ENCODE measurements at regions not wholly inside any gene's neighbourhood (a gene's known extent, or its start where the extent isn't known, plus 50 kb on each side); places are given as distances from the start of the nearest gene placed in this dataset.

DNA sequence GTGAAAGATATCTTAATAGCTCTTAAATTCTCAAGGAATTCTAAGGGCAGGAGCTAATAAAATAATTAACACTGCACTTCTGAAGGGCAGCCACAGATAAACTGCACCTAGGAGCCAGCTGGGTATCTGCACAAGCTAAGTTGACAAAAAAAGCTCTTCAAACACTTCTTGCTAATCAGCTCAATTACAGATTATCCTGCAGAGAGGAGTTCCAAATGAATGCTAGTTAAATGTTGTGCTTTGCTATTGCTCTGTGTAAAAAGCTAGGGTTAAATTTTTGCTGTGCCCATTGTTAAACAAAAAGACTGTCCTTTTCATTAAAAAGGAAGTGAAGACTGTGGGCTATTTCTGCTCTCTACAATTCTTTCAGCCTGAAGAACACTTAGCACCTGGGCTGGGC is 158.5 kb upstream of the SHISA6 start:
- DNase-seq (ENCODE audit: low read depth in 4 of 4, low spot score in 2 of 4): no peak

DNA sequence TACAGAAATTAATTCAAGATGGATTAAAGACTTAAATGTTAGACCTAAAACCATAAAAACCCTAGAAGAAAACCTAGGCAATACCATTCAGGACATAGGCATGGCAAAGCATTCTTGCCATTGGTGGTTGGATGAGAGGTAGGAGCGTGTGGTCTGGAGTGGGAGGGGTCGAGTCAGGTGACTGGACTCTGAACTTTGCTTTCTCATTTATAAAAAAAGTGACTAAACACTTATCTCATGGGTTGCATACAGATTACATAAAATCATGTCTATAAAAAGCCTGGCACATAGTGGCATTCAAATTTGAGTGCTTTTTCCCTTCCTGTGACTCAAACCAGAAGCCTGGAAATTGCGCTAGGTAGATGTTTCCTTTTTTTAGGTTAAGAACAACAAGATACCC is 159.7 kb upstream of the SHISA6 start:
- DNase-seq (ENCODE audit: low read depth in 4 of 4, low spot score in 2 of 4): no peak

DNA sequence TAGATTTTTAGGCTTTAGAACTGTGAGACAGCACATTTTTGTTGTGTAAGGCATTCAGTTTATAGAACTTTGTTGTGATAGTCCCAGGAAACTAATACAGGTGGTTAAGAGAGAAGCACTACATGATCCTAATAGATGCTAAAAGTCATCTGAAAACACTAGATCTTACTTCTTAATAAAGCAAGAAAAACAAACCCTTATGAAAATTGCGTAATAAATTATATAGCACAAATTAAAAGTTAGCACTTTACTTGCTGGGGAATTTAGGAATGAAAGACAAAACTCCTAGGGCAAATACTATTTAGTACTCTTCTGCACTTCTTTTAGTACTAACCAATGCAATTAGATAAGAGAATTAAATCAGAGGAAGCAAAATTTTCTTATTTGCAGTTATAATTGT is 163.3 kb upstream of the SHISA6 start:
- no peak for DNase-seq (ENCODE audit: low read depth in 4 of 4, low spot score in 2 of 4)

DNA sequence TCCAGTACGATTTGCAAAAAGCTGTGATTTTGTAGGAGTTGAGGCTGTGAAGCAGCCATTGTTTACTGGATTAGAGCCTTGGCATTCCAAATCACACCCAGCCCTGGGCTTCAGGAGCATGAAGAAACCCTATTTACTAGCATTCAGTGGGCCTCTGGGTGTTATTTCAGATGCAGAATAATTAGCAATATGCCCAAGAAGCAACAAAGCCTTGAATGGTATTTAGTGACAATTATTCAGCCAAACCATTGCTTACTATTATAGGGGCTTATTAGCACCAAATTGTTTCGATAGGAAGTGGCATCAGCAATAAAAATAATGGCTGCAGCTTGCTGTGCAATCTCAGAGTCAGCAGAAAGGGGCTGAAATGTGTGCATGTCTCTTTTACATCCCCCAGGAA is 166.6 kb upstream of the SHISA6 start:
- DNase-seq (ENCODE audit: low read depth in 4 of 4, low spot score in 2 of 4): no peak

DNA sequence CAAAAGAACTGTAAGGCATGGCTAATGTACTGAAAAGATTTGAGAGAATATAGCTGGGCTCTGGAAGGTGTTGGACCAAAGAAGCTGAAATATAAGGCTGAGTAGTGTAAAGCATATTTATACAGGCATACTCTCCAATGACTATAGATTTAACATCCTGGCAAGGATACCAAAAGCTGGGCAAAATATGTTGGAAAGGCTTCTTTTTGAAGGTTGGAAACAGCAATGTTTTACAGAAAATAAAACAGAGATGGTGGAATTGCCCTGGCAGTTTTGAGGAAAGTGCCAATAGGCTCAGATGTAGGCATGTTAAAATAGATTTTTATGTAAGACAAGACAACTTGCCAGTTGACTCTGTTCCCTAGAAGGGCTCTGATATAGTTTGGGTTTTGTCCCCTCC is 184.1 kb upstream of the SHISA6 start:
- DNase-seq (ENCODE audit: low read depth in 4 of 4, low spot score in 2 of 4): no peak

DNA sequence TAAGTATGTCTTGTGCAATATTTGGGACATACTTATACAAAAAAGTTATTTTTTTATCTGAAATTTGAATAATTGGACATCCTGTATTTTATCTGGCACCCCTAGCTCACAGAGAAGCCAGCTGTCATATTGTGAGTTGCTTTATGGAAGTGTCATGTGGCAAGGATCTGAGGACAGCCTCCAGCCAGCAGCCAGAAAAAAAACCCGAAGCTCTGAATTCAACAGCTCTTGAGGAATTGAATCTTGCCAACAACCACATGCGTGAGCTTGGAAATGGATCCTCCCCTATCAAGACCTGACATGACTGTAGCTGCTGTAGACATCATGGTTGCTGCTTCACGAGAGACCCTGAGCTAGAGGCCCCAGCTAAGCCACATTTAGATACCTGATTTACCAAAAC is 187.2 kb upstream of the SHISA6 start:
- DNase-seq (ENCODE audit: low read depth in 4 of 4, low spot score in 2 of 4): no peak

DNA sequence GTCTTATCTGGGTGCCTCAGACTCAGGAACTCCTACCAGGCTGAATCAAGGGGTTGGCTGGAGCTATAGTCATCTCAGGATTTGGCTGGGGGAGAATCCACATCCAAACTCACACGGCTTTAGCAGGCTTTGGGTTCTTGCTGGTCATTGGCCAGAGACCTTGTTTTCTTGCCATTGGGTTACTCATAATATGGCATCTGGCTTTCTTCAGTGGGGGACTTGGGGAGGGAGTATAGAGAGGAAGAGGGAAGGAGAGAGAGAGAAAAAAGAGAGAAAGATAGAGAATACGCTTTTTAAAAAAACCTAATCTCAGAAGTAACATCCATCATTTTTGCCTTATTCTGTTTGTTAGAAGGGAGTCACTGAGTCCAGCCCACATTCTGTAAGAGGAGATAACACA is 191.5 kb upstream of the SHISA6 start:
- no peak for DNase-seq (ENCODE audit: low read depth in 4 of 4, low spot score in 2 of 4)

DNA sequence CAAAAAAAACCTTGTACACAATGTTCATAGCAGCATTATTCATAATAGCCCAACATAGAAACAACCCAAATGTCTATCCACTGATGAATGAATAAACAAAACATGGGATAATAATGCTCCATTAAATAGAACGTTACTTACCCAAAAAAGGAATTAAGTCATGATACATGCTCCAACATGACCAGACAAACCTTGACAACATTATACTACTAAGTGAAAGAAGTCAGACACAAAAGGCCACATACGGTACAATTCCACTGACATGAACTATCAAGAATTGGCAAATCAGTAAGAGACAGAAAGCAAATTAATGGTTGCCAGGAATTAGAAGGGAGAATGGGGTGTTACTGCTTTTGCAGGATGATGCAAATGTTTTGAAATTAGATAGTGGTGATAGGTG is 193.8 kb upstream of the SHISA6 start:
- DNase-seq (ENCODE audit: low read depth in 4 of 4, low spot score in 2 of 4): no peak

DNA sequence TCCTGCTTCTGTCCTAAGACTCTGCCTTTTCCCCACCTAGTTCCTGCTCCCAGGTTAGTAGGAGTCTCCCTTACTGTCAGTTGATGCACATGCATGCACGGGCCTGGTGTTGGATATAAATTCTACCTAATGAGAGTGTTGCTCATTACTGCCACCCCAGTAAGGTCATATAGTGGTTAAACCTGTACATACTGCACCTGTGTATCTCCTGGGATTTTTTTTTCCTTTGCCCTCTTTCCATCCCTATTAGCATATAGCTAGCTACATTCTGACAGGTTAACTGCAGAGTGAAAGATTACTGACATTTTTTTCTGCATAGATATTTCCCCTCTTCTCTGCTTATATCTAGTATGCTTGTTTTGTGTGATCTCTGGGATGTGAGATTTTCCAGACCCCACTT is 201.5 kb upstream of the PIRT start:
- DNase-seq (ENCODE audit: low read depth in 4 of 4, low spot score in 2 of 4): no peak

DNA sequence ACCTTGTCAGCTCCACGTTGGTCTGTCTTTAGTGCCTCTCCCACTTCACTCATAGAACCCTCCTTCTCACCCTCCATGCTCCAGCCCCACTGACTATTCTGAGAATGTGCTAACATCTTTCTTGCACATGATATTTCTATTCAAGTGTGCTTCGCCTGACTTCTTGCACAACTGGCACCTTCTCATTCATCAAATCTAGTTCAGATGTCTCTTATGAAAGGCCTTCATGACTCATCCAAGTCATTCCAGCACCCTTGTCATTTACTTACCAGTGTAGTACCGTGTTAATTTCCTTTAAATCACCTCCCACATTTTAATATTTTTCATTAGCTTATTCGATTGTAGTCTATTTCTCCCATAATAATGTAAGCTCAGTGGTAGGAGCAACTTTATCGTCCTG is 197.8 kb upstream of the PIRT start:
- DNase-seq (ENCODE audit: low read depth in 4 of 4, low spot score in 2 of 4): no peak

DNA sequence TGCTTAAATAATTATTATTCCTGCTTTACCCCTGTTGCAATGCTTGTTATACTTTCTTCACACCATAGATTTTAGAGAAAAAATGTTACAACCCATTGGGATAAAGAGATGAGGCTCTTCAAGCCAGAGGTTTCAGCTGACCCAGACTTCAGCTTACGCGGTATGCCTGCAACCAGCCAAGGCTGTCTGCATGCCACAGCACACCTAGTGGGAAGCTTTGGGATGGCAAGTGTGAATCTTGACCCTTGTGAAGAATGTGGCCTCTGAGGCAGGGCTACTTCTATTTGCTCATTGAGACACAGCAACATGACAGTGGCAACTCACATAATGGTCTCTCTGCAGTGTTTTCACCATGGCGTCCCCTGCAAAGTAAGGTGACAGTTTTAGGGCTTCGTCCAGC is 193.9 kb upstream of the PIRT start:
- DNase-seq (ENCODE audit: low read depth in 4 of 4, low spot score in 2 of 4): no peak

DNA sequence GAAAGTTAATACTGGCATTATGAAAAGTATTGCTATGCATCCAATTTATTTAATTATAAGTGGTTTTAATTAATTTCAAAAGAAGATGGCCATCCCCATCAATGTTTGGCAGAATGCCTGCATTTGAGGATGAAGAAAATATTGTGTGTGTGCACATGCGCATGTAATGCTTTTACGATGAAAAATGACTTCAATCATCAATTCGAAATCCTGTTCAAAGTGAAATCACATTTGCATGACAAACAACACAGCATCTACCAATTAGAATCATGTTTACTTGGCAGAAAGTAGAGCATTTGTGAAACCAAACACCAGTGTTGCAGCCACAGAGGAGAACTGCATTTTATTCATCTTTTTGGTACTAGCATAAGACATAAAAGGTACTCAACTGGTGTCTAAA is 191.9 kb upstream of the PIRT start:
- DNase-seq (ENCODE audit: low read depth in 4 of 4, low spot score in 2 of 4): no peak

DNA sequence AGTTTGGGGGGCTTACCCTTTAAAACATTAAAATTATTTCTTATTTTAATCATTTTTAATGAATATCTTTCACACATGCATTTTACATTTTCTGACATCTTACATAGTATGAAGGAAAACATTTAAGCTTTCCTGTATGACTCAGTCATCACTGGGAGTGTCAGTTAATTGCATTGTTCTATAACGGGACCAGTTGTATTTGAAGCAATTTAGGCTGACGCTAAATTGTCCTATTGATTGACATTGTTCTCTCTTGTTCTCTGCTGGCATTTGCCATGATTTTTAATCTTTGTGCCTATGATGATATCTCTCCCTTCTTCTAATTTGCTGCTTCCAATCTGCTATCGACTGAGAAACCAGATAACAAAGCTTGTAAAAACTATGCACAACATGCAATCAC is 190.5 kb upstream of the PIRT start:
- DNase-seq (ENCODE audit: low read depth in 4 of 4, low spot score in 2 of 4): no peak

DNA sequence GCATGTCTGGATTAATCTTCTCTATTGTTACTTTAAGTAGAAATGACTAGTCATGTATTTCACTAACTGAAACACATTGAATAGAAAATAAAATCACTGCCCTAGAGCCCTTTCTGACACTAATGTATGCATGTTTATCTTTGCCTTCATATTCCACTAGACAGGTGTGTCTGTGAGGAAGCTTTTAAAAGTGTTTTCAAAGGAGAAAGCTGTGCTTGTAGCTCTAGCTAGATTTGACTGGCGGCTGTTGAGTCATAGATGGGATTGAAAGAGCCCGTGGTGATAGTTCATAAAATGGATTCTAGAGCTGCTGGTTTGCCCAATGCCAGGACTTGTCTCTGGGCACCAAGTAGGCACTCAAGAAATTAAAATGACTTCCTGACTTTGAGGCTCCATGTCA is 189.0 kb upstream of the PIRT start:
- no peak for DNase-seq (ENCODE audit: low read depth in 4 of 4, low spot score in 2 of 4)

DNA sequence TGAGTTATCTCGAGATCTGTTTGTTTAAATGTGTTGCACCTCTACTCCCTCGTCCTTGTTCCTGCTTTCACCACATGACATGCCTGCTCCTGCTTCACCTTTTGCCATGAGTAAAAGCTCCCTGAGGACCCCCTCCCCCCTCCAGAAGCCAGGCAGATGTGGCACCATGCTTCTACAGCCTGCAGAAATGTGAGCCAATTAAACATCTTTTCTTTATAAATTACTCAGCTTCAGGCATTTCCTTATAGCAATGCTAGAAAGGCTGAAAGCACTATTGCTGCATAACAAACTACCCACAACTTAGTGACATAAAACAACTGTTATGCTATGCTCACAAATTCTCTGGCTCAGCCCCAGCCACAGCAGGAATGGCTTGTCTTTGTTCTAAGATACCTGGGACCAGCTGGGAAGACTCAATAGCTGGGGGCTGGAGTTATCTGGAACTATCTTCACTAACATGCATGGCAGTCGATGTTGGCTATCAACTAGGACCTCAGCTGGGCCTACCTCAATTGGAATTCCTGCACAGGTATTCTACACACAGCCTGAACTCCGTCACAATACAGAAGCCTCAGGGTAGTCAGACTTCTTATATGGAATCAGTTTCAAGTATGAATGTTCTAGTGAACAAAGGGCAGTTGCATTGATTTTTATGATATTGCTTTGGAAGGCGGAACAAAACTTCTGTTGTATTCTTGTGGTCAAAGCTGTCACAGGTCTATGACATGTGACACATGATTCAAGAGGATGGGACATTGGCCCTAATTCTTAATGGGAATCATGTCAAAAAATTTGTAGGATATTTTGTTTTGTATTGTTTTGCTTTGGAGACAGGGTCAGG is 186.0 kb upstream of the PIRT start:
- DNase-seq (ENCODE audit: low read depth in 4 of 4, low spot score in 2 of 4): peak in 1 of 4 donors; percentile 9

DNA sequence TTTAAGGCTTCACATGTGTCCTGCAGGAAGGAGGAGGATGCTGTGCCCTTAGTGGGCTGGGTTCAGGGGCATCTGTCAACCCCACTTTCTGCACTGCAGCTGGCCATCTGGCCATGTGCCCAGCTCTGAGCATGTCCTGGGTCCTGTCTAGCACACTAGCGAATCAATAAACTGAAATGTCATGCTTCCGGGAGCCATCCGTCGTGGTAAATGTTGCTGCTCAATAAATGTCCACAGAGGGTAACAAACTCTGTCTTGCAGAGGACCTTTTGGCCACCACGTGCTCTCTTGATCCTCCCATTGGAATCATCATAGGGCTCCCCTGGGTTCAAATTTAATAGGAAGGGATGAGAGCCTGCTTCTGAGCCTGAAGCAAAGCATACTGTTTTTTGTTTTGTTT is 168.6 kb upstream of the PIRT start:
- DNase-seq (ENCODE audit: low read depth in 4 of 4, low spot score in 2 of 4): no peak

DNA sequence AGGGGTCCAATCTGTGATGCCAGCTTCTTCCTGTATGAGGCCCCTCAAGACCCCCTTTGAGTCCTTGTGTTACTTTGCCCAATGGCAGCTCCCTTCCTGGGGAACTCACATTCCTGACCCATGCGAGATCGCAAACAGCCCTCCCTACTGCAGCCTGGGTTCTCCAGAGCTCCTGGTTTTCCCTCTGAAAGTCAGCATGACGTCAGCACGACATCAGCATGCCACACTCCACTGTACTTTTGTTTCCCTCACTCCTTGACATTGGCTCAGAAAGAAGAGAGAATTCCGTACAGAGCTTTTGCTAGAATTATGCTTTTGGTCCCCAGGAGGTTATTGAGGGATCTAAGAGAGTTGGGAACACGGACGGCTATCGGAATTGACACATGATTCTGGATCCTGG is 168.1 kb upstream of the PIRT start:
- no peak for DNase-seq (ENCODE audit: low read depth in 4 of 4, low spot score in 2 of 4)

DNA sequence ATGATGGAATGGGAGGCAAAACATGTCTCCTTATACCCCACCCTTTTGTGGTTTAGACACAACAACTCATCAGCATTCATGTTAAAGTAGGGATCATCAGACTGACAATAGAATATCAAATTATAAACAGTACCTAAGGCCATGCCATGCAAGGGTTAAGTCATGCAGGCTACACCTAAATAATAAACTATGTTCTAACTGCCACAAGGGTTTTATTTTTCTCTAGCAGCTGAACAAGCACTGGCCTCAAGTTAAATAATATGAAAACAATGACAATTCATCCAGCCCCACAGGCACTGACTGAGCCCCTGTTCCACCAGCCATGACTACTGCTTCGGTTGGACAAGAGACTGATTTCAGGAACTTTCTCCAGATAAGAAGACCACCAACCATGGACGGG is 164.5 kb upstream of the PIRT start:
- no peak for DNase-seq (ENCODE audit: low read depth in 4 of 4, low spot score in 2 of 4)

DNA sequence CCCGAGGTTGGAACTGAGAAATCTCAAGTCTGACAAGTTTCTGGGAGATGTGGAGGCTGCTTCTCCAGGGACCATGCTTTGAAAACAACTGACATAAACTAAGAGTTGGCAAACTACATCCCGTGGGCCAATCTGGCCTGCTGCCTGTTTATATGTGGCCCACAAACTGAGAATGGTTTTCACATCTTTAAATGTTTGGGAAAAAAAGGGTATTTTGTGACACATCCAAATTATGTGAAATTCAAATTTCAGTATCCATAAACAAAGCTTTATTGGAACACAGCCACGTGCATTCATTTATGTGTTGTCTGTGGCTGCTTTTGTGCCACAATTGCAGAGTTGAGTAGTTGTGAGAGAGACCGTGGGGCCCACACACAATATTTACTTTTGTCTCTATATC is 163.8 kb upstream of the PIRT start:
- DNase-seq (ENCODE audit: low read depth in 4 of 4, low spot score in 2 of 4): no peak

DNA sequence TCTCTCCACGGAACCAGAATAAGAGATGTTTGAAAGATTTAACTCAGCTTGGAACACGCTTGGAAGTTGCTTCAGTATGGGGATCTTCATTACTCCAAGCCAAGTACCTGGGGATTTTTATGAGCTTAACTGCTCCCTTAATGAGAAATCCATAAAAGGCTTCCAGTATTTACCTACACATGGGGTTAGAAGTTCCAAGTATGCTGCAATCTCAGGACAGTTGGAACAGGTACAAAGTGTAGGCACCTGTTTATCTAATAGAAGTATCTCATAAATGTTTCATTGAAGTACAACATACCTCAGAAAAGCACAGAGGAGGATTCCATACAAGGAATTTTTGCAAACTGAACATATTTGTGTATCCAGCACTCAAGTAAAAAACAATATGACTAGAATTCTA is 161.6 kb upstream of the PIRT start:
- DNase-seq (ENCODE audit: low read depth in 4 of 4, low spot score in 2 of 4): no peak

DNA sequence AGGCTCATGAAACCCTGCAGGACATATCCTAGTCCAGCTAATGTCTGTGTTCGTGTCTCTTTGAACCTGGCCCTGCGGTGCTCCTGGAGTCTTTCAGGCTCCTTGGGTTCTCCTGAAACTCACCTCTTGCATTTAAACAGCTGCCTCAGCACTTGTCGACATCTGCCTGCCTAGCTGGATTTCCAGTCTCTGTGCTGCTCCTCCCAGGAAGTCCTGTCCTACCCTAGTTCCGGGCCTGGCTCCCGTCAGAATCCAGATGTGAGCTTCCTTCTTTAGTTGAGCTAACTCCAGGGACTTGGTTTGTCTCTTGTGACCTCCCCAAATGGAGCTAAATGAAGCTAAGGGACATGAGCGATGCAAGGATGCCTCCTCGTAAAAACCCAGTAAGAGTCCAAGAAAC is 155.2 kb upstream of the PIRT start:
- peak in 1 of 4 donors; percentile 1 for DNase-seq (ENCODE audit: low read depth in 4 of 4, low spot score in 2 of 4)

DNA sequence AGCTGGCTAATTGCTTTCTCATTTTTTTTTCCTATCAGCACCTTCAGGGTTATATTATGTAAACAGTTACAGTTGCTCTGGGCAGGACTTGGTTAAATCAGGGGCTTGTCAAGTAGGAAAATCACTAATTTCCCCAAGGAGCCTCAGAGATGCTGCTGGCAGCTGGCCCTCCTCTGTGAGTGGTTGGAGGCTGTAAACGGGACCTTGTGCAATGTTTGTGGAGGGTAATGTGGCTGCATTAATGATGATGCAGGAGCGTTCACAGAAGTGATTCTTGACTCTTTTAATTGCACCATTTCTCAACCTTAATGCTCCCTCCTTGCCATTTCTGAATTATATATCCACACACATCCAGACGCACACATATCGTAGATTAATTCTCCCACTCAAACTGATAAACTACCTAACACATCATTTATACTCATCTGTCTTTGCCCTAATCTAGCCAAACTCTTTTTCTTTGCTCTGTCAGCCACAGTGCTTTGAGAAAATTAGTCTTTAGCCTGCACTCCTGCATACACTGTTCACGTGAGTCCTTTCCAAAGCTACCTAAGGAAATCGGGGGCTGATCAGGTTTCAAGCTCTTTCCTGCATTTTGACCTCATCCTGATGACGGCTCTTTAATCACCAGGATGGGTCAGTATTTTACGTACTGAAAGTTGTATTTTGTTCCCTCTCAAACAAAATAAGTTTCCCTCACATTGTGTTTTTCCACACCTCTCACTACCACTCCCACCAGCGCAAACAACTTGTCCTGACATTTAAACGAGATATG is 154.4 kb upstream of the PIRT start:
- DNase-seq (ENCODE audit: low read depth in 4 of 4, low spot score in 2 of 4): peak in 3 of 4 donors; percentile 5 to 31 (median 25)

Data from left renal cortex interstitium (tissue), 4 donors.